OCI-LY7 (cell line): ENCODE measurements at regions not wholly inside any gene's neighbourhood (a gene's known extent, or its start where the extent isn't known, plus 50 kb on each side); places are given as distances from the start of the nearest gene placed in this dataset.

Source experiments
- BruUV-seq: library from RNA; stranded (reverse); fragments of 400-500 nt; replicated peaks from 2 replicates; lab custom pipeline; 2021; lab: Mats Ljungman, UMichigan
- CTCF ChIA-PET: fragments of 300-600 bp; sonication (Branson Sonifier 250); formaldehyde crosslinking; loops from one replicate; lab custom pipeline; 2022; ENCODE audit warnings: antibody characterized with exemption; ENCODE audit not compliant: unreplicated experiment; lab: Charles Lee
- POLR2A ChIA-PET: fragments of 300-600 bp; sonication (Branson Sonifier 250); formaldehyde crosslinking; loops from one replicate; lab custom pipeline; 2022; ENCODE audit warnings: antibody characterized with exemption; lab: Charles Lee
- DNase-seq: peaks from one replicate; pipeline ENCODE4 v3.0.0-alpha.2; 2015; ENCODE audit warnings: low spot score
- H2AFZ ChIP-seq: fragments of 200-600 bp; sonication (generic), shearing (Covaris generic); 2 replicates; pipeline ENCODE4 v1.6.1; 2014; ENCODE audit warnings: mild to moderate bottlenecking, antibody characterized with exemption, low read length, moderate library complexity
- H3K27ac ChIP-seq: fragments of 200-600 bp; sonication (generic); 2 replicates; pipeline ENCODE4 v1.5.1; 2014; ENCODE audit warnings: mixed run types, low read depth, mild to moderate bottlenecking, moderate library complexity, low read length, inconsistent platforms; ENCODE audit not compliant: poor library complexity, severe bottlenecking
- H3K36me3 ChIP-seq: fragments of 200-600 bp; sonication (generic); 2 replicates; pipeline ENCODE4 v1.6.1; 2014; ENCODE audit warnings: mild to moderate bottlenecking, antibody characterized with exemption, low read length, moderate library complexity, mixed read lengths; ENCODE audit not compliant: insufficient read depth
- H3K4me1 ChIP-seq: fragments of 200-600 bp; sonication (generic); 2 replicates; pipeline ENCODE4 v1.5.1; 2014; ENCODE audit warnings: mild to moderate bottlenecking, low read length; ENCODE audit not compliant: insufficient read depth, poor library complexity, severe bottlenecking
- H3K4me2 ChIP-seq: fragments of 200-600 bp; sonication (generic); 2 replicates; pipeline ENCODE4 v1.6.1; 2014; ENCODE audit warnings: mild to moderate bottlenecking, low read length
- H3K4me3 ChIP-seq: fragments of 200-600 bp; sonication (generic); 2 replicates; pipeline ENCODE4 v1.5.1; 2014; ENCODE audit warnings: mild to moderate bottlenecking, low read depth, low read length; ENCODE audit not compliant: poor library complexity, severe bottlenecking
- H3K79me2 ChIP-seq: fragments of 200-600 bp; sonication (generic); 2 replicates; pipeline ENCODE4 v1.6.1; 2016; ENCODE audit warnings: low read depth, mild to moderate bottlenecking, low read length, moderate library complexity, mixed read lengths; ENCODE audit not compliant: insufficient read depth
- H3K9me2 ChIP-seq: fragments of 200-600 bp; sonication (generic); 2 replicates; pipeline ENCODE4 v1.6.1; 2016; ENCODE audit warnings: mild to moderate bottlenecking, low read length, mixed read lengths; ENCODE audit not compliant: insufficient read depth
- H3K9me3 ChIP-seq: fragments of 200-600 bp; sonication (generic); 2 replicates; pipeline ENCODE4 v1.6.1; 2014; ENCODE audit warnings: mild to moderate bottlenecking, mixed run types, low read length, mixed read lengths
- H4K20me1 ChIP-seq: fragments of 200-600 bp; sonication (generic); 2 replicates; pipeline ENCODE4 v1.6.1; 2014; ENCODE audit warnings: mild to moderate bottlenecking, antibody characterized with exemption, low read length, moderate library complexity, mixed read lengths; ENCODE audit not compliant: insufficient read depth
- CTCF ChIP-seq: fragments of 200-600 bp; sonication (generic); conservative IDR thresholded peaks from 2 replicates; pipeline ENCODE4 v1.5.1; 2014; ENCODE audit warnings: mild to moderate bottlenecking, antibody characterized with exemption, low read length, moderate library complexity, mixed read lengths
- EZH2phosphoT487 ChIP-seq: fragments of 200-600 bp; sonication (generic); IDR thresholded peaks from 2 replicates; pipeline ENCODE4 v1.6.1; 2018; ENCODE audit warnings: low read depth, borderline replicate concordance, mild to moderate bottlenecking, mixed run types, antibody characterized with exemption, low read length, moderate library complexity, mixed read lengths
- intact Hi-C: fragments of 100-400 bp; cut with micrococcal nuclease; formaldehyde crosslinking; loops from one replicate; pipeline ENCODE4 v1.10.0; 2022; ENCODE audit not compliant: unreplicated experiment

- no peak for DNase-seq
- H3K9me3 ChIP-seq, result no peaks in the 10 kb centered on the region
- no peak overlapping the region for H3K4me3 ChIP-seq
- H4K20me1 ChIP-seq, result no peaks in the 10 kb centered on the region
- BruUV-seq, result no TSS peak
- TF ChIP-seq EZH2phosphoT487, result no peak
- no peak for TF ChIP-seq CTCF
- no peak overlapping the region for H3K27ac ChIP-seq
- no peaks in the 10 kb centered on the region for H3K9me2 ChIP-seq
- no peak overlapping the region for H2AFZ ChIP-seq
- H3K4me2 ChIP-seq, result no peak overlapping the region
- ChIA-PET CTCF (no interaction called here), POLR2A (interaction anchor here (1.0 kb wide), 1 partner anchor 49 kb away, joined by 3 read pairs; no protein-coding TSS in a partner anchor)
- H3K4me1 ChIP-seq, result no peaks in the 10 kb centered on the region
- H3K79me2 ChIP-seq, result no peaks in the 10 kb centered on the region
- intact Hi-C loops, result no loop called here
- no peaks in the 10 kb centered on the region for H3K36me3 ChIP-seq
These were observed 436.4 kb downstream of the TFAP2A start for GRCh38 chr6:9978480-9978879.

GRCh38 chr6:9977411-9977810 is 437.5 kb downstream of the TFAP2A start:
- TF ChIP-seq CTCF, result no peak
- no peak for TF ChIP-seq EZH2phosphoT487
- no TSS peak for BruUV-seq
- Histone ChIP-seq H2AFZ (no peak overlapping the region), H3K79me2 (no peaks in the 10 kb centered on the region), H3K4me2 (no peak overlapping the region), H3K36me3 (no peaks in the 10 kb centered on the region), H3K4me1 (no peaks in the 10 kb centered on the region), H3K4me3 (no peak overlapping the region), H3K9me2 (no peaks in the 10 kb centered on the region), H3K27ac (no peak overlapping the region), H3K9me3 (no peaks in the 10 kb centered on the region), H4K20me1 (no peaks in the 10 kb centered on the region)
- ChIA-PET CTCF (no interaction called here), POLR2A (no interaction called here)
- intact Hi-C loops, result no loop called here
- DNase-seq, result no peak

- no peaks in the 10 kb centered on the region for H3K4me1 ChIP-seq
- no peaks in the 10 kb centered on the region for H3K79me2 ChIP-seq
- H3K4me3 ChIP-seq, result no peak overlapping the region
- no peak for DNase-seq
- CTCF ChIA-PET, result no interaction called here
- H3K27ac ChIP-seq, result no peak overlapping the region
- H3K9me2 ChIP-seq, result no peaks in the 10 kb centered on the region
- BruUV-seq, result no TSS peak
- no peaks in the 10 kb centered on the region for H3K9me3 ChIP-seq
- H4K20me1 ChIP-seq, result no peaks in the 10 kb centered on the region
- no peak overlapping the region for H3K4me2 ChIP-seq
- POLR2A ChIA-PET, result no interaction called here
- intact Hi-C loops, result no loop called here
- TF ChIP-seq CTCF (no peak), EZH2phosphoT487 (no peak)
- H3K36me3 ChIP-seq, result no peaks in the 10 kb centered on the region
- no peak overlapping the region for H2AFZ ChIP-seq
These were observed 453.2 kb downstream of the TFAP2A start for GRCh38 chr6:9961646-9962045.
